ENCODE measurements at regions not wholly inside any gene's neighbourhood (a gene's known extent, or its start where the extent isn't known, plus 50 kb on each side); places are given as distances from the start of the nearest gene placed in this dataset.

DNA sequence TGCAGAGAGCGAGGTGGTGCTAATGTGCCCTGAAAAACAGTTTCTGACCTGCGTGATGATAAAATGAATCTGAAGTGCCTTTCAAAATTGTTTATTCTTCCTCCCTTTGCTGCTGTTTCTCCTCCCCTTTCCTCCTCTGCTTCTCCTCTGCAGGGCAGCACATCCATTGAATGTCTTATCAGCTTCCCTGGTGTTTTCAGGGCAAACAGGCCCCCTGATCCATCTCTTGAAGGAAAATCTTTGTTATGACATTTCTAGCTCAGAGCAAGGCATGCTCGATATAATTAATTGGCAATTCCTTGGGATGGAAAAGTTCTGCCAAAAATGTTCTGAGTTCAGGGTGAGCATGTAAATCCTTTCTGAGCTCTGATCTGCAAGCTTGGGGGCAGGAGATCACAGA, 364.2 kb upstream of the ZNF32 start:
- TF ChIP-seq, protein P1, sequence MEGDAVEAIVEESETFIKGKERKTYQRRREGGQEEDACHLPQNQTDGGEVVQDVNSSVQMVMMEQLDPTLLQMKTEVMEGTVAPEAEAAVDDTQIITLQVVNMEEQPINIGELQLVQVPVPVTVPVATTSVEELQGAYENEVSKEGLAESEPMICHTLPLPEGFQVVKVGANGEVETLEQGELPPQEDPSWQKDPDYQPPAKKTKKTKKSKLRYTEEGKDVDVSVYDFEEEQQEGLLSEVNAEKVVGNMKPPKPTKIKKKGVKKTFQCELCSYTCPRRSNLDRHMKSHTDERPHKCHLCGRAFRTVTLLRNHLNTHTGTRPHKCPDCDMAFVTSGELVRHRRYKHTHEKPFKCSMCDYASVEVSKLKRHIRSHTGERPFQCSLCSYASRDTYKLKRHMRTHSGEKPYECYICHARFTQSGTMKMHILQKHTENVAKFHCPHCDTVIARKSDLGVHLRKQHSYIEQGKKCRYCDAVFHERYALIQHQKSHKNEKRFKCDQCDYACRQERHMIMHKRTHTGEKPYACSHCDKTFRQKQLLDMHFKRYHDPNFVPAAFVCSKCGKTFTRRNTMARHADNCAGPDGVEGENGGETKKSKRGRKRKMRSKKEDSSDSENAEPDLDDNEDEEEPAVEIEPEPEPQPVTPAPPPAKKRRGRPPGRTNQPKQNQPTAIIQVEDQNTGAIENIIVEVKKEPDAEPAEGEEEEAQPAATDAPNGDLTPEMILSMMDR (conservative IDR thresholded peaks at IDR 0.05): no peak
- TF ChIP-seq EZH2 (IDR thresholded peaks at IDR 0.05; ENCODE audit: low read depth): no peak

All from PC-9 (cell line).